ENCODE measurements at regions not wholly inside any gene's neighbourhood (a gene's known extent, or its start where the extent isn't known, plus 50 kb on each side); places are given as distances from the start of the nearest gene placed in this dataset.

- TF ChIP-seq CTCF (IDR thresholded peaks at IDR 0.05; ENCODE audit: low read depth, low read length, poor library complexity, severe bottlenecking) (no peak), EZH2phosphoT487 (IDR thresholded peaks at IDR 0.05; ENCODE audit: borderline replicate concordance, low read length) (no peak)
These were observed 329.4 kb downstream of the ELAVL2 start for GRCh38 chr9:23496489-23497136.

All from DOHH2 (cell line).